Left lung (tissue), 4 donors: ENCODE measurements at regions not wholly inside any gene's neighbourhood (a gene's known extent, or its start where the extent isn't known, plus 50 kb on each side); places are given as distances from the start of the nearest gene placed in this dataset.
A peak's percentile ranks its signal among the peaks of the same experiment; 100 is the strongest.

Experiments
- ATAC-seq: fragments of 200-7000 bp; cut with Tn5 transposase; one replicate; pipeline ENCODE4 v1.9.1; 2020; ENCODE audit warnings: moderate library complexity
- DNase-seq, 4 donors: peaks; one replicate each; pipeline ENCODE4 v3.0.0-alpha.2; 2013 to 2020
- H3K27ac ChIP-seq, 2 donors: fragments of 200-600 bp; sonication (generic) in 1 of 2; one replicate each; pipeline versions ENCODE4 v1.5.0 to v1.8.0; 2020 to 2021
- H3K27me3 ChIP-seq, 2 donors: fragments of 200-600 bp; sonication (generic) in 1 of 2; one replicate each; pipeline versions ENCODE4 v1.5.0 to v1.8.0; 2020 to 2021
- H3K36me3 ChIP-seq, 2 donors: fragments of 200-600 bp; sonication (generic) in 1 of 2; one replicate each; pipeline versions ENCODE4 v1.5.0 to v1.8.0; 2020 to 2021
- H3K4me1 ChIP-seq, 2 donors: fragments of 200-600 bp; one replicate each; pipeline ENCODE4 v1.8.0; 2021
- H3K4me3 ChIP-seq, 2 donors: fragments of 200-600 bp; sonication (generic) in 1 of 2; one replicate each; pipeline versions ENCODE4 v1.5.0 to v1.8.0; 2020 to 2021; ENCODE audit warnings: mild to moderate bottlenecking in 1 of 2
- H3K9me3 ChIP-seq, 2 donors: fragments of 200-600 bp; sonication (generic) in 1 of 2; one replicate each; pipeline versions ENCODE4 v1.5.0 to v1.8.0; 2020 to 2021
- CTCF ChIP-seq, 2 donors: fragments of 200-600 bp; sonication (generic) in 1 of 2; IDR thresholded peaks; one replicate each; pipeline versions ENCODE4 v1.5.0 to v1.8.0; 2021; ENCODE audit warnings: antibody characterized with exemption in 2 of 2
- intact Hi-C, 2 donors: fragments of 100-400 bp; cut with DNase I; formaldehyde crosslinking; loops; one replicate each; pipeline versions ENCODE4 v1.11.2 to v1.14.2; 2022
- donor health status: DM: no; HTN: yes; CAD: no.
- donor health status: DM: no; HTN: no; CAD: no.

- no peak for TF ChIP-seq CTCF (IDR thresholded peaks at IDR 0.05)
- Histone ChIP-seq H3K36me3 (no peaks in the 10 kb centered on the region), H3K9me3 (no peaks in the 10 kb centered on the region), H3K4me3 (no peak overlapping the region), H3K27me3 (no peaks in the 10 kb centered on the region), H3K27ac (no peak overlapping the region), H3K4me1 (no peaks in the 10 kb centered on the region)
- ATAC-seq (no peak), DNase-seq (no peak)
- intact Hi-C loops, result no loop called here
Measured at GRCh38 chr12:87670448-87670847, 358.8 kb downstream of the C12orf50 start.

DNA sequence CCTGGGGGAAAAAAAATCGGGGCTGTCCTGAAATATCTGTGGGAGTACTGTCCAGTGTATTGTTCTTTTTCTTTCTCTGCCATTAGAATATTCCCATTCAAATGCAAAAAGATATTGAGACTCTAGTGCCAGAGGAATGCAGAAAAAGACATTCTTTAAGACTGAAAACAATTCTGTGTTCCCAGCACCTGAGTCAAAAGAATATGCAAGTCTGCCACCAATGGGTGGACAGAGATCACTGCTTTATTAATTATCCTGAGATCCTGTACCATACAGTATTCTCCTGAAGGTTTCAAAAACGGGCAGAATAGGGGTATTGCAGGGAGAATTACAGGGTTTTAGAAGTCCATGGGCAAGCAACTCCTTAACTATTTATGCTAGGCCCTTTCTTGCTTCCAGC is 361.8 kb downstream of the C12orf50 start:
- Histone ChIP-seq H3K9me3 (no peaks in the 10 kb centered on the region), H3K4me1 (no peaks in the 10 kb centered on the region), H3K27me3 (no peaks in the 10 kb centered on the region), H3K27ac (no peak overlapping the region), H3K36me3 (no peaks in the 10 kb centered on the region), H3K4me3 (no peak overlapping the region)
- intact Hi-C loops, result no loop called here
- peak in 1 of 2 donors; percentile 19 for TF ChIP-seq CTCF (IDR thresholded peaks at IDR 0.05)
- peak in 1 of 4 donors; percentile 14 for DNase-seq
- peak; percentile 80 for ATAC-seq

GRCh38 chr12:87661786-87662377 is 367.3 kb downstream of the C12orf50 start:
- H3K9me3 ChIP-seq, result no peaks in the 10 kb centered on the region
- no peaks in the 10 kb centered on the region for H3K36me3 ChIP-seq
- peak; percentile 69 for ATAC-seq
- no peak overlapping the region for H3K27ac ChIP-seq
- H3K27me3 ChIP-seq, result no peaks in the 10 kb centered on the region
- no peak for DNase-seq
- peak overlapping the region in 1 of 2 donors; percentile 7 for H3K4me3 ChIP-seq
- no peaks in the 10 kb centered on the region for H3K4me1 ChIP-seq
- TF ChIP-seq CTCF (IDR thresholded peaks at IDR 0.05), result no peak
- intact Hi-C loops, result no loop called here

DNA sequence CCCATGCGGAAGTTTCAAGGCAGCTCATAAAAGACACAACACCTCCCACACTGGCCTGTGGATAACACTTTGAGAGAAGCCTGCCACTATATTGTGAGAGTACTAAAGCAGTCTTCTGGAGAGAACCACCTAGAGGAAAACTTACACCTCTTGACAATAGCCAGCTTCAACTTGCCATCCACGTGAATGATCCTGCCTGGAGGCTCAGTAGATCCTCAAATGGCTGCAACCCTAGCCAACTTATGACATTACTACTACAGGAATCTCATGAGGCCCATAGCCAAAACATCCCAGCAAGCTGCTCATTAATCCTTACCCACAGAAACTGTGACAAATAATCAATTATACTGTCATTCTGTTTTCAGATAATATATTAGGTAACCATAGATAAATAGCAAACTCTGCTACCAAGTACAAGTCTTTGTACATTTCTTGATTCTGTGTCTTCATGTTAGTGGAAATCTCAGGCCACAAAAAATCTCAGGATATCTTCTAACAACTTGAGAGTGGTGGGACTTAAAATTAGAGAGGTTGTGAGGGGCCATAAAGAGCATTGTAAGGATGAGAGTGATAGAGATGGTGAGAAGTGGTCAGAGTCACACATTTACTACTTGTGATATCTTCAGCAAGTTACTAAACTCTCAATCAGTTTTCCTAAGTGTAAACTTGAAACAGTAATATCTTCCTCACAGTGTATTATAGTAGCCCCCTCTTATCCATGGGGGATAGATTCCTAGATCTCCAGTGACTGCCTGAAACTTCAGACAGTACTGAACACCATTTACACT is 368.0 kb downstream of the C12orf50 start:
- Histone ChIP-seq H3K27ac (no peak overlapping the region), H3K27me3 (no peaks in the 10 kb centered on the region), H3K36me3 (no peaks in the 10 kb centered on the region), H3K9me3 (no peaks in the 10 kb centered on the region), H3K4me3 (no peak overlapping the region), H3K4me1 (no peaks in the 10 kb centered on the region)
- DNase-seq, result no peak
- no peak for ATAC-seq
- intact Hi-C loops, result no loop called here
- TF ChIP-seq CTCF (IDR thresholded peaks at IDR 0.05), result no peak

DNA sequence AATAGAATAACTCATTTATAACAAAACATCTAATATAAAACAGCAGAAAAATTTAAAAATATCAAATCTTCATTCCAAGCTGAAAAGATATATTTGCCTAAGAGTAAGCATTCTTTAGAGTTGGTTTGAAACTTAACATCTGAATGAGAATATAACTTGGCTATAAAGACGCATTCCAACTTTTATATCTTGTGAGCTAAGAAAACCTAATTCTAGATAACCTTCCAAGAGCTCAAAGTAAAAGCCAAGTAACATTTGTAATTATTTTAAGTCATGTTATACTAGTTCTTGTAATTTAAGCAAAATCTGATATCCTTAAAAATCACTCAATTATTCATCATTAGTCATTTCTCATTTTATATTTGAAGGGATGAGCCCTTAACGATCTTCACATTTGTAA is 368.9 kb downstream of the C12orf50 start:
- Histone ChIP-seq H3K27ac (no peak overlapping the region), H3K27me3 (no peaks in the 10 kb centered on the region), H3K36me3 (no peaks in the 10 kb centered on the region), H3K9me3 (no peaks in the 10 kb centered on the region), H3K4me3 (no peak overlapping the region), H3K4me1 (no peaks in the 10 kb centered on the region)
- DNase-seq, result no peak
- no peak for TF ChIP-seq CTCF (IDR thresholded peaks at IDR 0.05)
- intact Hi-C loops, result no loop called here
- no peak for ATAC-seq
